H9 (cell line): ENCODE measurements at regions not wholly inside any gene's neighbourhood (a gene's known extent, or its start where the extent isn't known, plus 50 kb on each side); places are given as distances from the start of the nearest gene placed in this dataset.

Experiments
- DNase-seq: peaks from one replicate; pipeline ENCODE4 v3.0.0-alpha.2; 2017
- H2AFZ ChIP-seq: one replicate; pipeline ENCODE4 v1.6.1; 2013; ENCODE audit warnings: mild to moderate bottlenecking, low read length, control low read depth, moderate library complexity
- H2AK5ac ChIP-seq: 2 replicates; pipeline ENCODE4 v1.6.1; 2013; ENCODE audit warnings: low read length, control low read depth, mixed read lengths; ENCODE audit not compliant: insufficient read length
- H2BK120ac ChIP-seq: one replicate; pipeline ENCODE4 v1.6.1; 2013; ENCODE audit warnings: low read depth, mild to moderate bottlenecking, low read length, control low read depth, inconsistent platforms; ENCODE audit not compliant: poor library complexity, severe bottlenecking
- H2BK12ac ChIP-seq: 2 replicates; pipeline ENCODE4 v1.6.1; 2013; ENCODE audit warnings: low read length, control low read depth, mixed read lengths, low read depth; ENCODE audit not compliant: insufficient read length
- H2BK15ac ChIP-seq: 2 replicates; pipeline ENCODE4 v1.6.1; 2013; ENCODE audit warnings: low read depth, low read length, control low read depth
- H2BK20ac ChIP-seq: one replicate; pipeline ENCODE4 v1.6.1; 2013; ENCODE audit warnings: low read depth, mild to moderate bottlenecking, low read length, control low read depth, inconsistent platforms; ENCODE audit not compliant: poor library complexity, severe bottlenecking
- H2BK5ac ChIP-seq: 2 replicates; pipeline ENCODE4 v1.6.1; 2013; ENCODE audit warnings: low read length, control low read depth, mixed read lengths; ENCODE audit not compliant: insufficient read length
- H3K14ac ChIP-seq: 2 replicates; pipeline ENCODE4 v1.6.1; 2013; ENCODE audit warnings: low read length, control low read depth; ENCODE audit not compliant: insufficient read depth
- H3K18ac ChIP-seq: 2 replicates; pipeline ENCODE4 v1.6.1; 2013; ENCODE audit warnings: low read depth, mild to moderate bottlenecking, mixed read lengths, low read length, control low read depth; ENCODE audit not compliant: insufficient read length
- H3K23ac ChIP-seq: 2 replicates; pipeline ENCODE4 v1.6.1; 2013; ENCODE audit warnings: low read length, control low read depth, mixed read lengths, low read depth; ENCODE audit not compliant: insufficient read length
- H3K23me2 ChIP-seq: 2 replicates; pipeline ENCODE4 v1.6.1; 2013; ENCODE audit warnings: low read depth, mild to moderate bottlenecking, mixed read lengths, low read length, control low read depth; ENCODE audit not compliant: insufficient read length, poor library complexity, severe bottlenecking
- H3K27ac ChIP-seq: 2 replicates; pipeline ENCODE4 v1.5.1; 2013; ENCODE audit warnings: low read length, control low read depth, mixed read lengths, low read depth; ENCODE audit not compliant: insufficient read length
- H3K27me3 ChIP-seq: 2 replicates; pipeline ENCODE4 v1.6.1; 2013; ENCODE audit warnings: low read length, control low read depth, inconsistent platforms; ENCODE audit not compliant: insufficient read depth
- H3K4ac ChIP-seq: 2 replicates; pipeline ENCODE4 v1.6.1; 2013; ENCODE audit warnings: low read depth, mild to moderate bottlenecking, control low read depth, inconsistent platforms, low read length, moderate library complexity
- H3K4me1 ChIP-seq: 2 replicates; pipeline ENCODE4 v1.6.1; 2013; ENCODE audit warnings: low read length, control low read depth, inconsistent platforms; ENCODE audit not compliant: insufficient read depth
- H3K4me2 ChIP-seq: 2 replicates; pipeline ENCODE4 v1.6.1; 2013; ENCODE audit warnings: low read length, control low read depth, mixed read lengths; ENCODE audit not compliant: insufficient read length, insufficient read depth
- H3K56ac ChIP-seq: 2 replicates; pipeline ENCODE4 v1.6.1; 2013; ENCODE audit warnings: low read depth, mild to moderate bottlenecking, mixed read lengths, low read length, control low read depth; ENCODE audit not compliant: insufficient read length
- H3K79me1 ChIP-seq: 2 replicates; pipeline ENCODE4 v1.6.1; 2013; ENCODE audit warnings: low read depth, mild to moderate bottlenecking, moderate library complexity, low read length, control low read depth, inconsistent platforms; ENCODE audit not compliant: insufficient read depth, poor library complexity, severe bottlenecking
- H3K79me2 ChIP-seq: 2 replicates; pipeline ENCODE4 v1.6.1; 2013; ENCODE audit warnings: low read length, control low read depth, inconsistent platforms; ENCODE audit not compliant: insufficient read depth
- H3K9ac ChIP-seq: 2 replicates; pipeline ENCODE4 v1.6.1; 2013; ENCODE audit warnings: low read length, control low read depth, mixed read lengths; ENCODE audit not compliant: insufficient read length; ENCODE audit errors: extremely low read depth
- H3K9me3 ChIP-seq: one replicate; pipeline ENCODE4 v1.6.1; 2013; ENCODE audit warnings: low read depth, low read length, inconsistent platforms; ENCODE audit not compliant: control insufficient read depth
- H3T11ph ChIP-seq: one replicate; pipeline ENCODE4 v1.6.1; 2013; ENCODE audit warnings: mild to moderate bottlenecking, low read length, control low read depth, inconsistent platforms
- H4K20me1 ChIP-seq: one replicate; pipeline ENCODE4 v1.6.1; 2013; ENCODE audit not compliant: control insufficient read depth, insufficient read length, insufficient read depth
- H4K5ac ChIP-seq: 2 replicates; pipeline ENCODE4 v1.6.1; 2013; ENCODE audit warnings: low read depth, mild to moderate bottlenecking, mixed read lengths, low read length, control low read depth; ENCODE audit not compliant: insufficient read length
- H4K8ac ChIP-seq: replicated peaks from 2 replicates; pipeline ENCODE4 v1.6.1; 2013; ENCODE audit warnings: low read length, control low read depth, mixed read lengths, low read depth; ENCODE audit not compliant: insufficient read length
- H4K91ac ChIP-seq: 2 replicates; pipeline ENCODE4 v1.6.1; 2013; ENCODE audit warnings: low read depth, mild to moderate bottlenecking, moderate library complexity, mixed read lengths, low read length, control low read depth; ENCODE audit not compliant: insufficient read length
- H3K27ac Mint-ChIP-seq, 3 experiments: 2 replicates in 2 of 3; 3 replicates in 1 of 3; pipeline ENCODE4 v1.8.0; 2020 to 2021; ENCODE audit warnings: mixed read lengths in 3 of 3, mild to moderate bottlenecking in 1 of 3, moderate library complexity in 1 of 3
- H3K27me3 Mint-ChIP-seq: 2 replicates; pipeline ENCODE4 v1.8.0; 2021; ENCODE audit warnings: low read depth, mild to moderate bottlenecking, moderate library complexity, mixed read lengths
- H3K36me3 Mint-ChIP-seq, 3 experiments: 2 replicates in 2 of 3; 3 replicates in 1 of 3; pipeline ENCODE4 v1.8.0; 2020 to 2021; ENCODE audit warnings: low read depth in 3 of 3, mixed read lengths in 3 of 3; ENCODE audit not compliant: insufficient read depth in 1 of 3
- H3K4me1 Mint-ChIP-seq, 2 experiments: 2 replicates each; pipeline ENCODE4 v1.8.0; 2020; ENCODE audit warnings: mixed read lengths in 2 of 2
- H3K4me3 Mint-ChIP-seq, 2 experiments: 2 replicates in 1 of 2; 3 replicates in 1 of 2; pipeline ENCODE4 v1.8.0; 2020 to 2021; ENCODE audit warnings: mild to moderate bottlenecking in 2 of 2, mixed read lengths in 2 of 2, moderate library complexity in 1 of 2
- H3K9me3 Mint-ChIP-seq, 2 experiments: 2 replicates in 1 of 2; 3 replicates in 1 of 2; pipeline ENCODE4 v1.8.0; 2020; ENCODE audit warnings: mild to moderate bottlenecking in 2 of 2, mixed read lengths in 2 of 2, moderate library complexity in 1 of 2
- WGBS: extraction: QIAGEN DNeasy Blood & Tissue Kit; methylation state at CpG from one replicate; pipeline ENCODE4 v1.1.7; 2013; ENCODE audit warnings: missing lambda C conversion rate, low lambda C conversion rate, mixed read lengths; ENCODE audit not compliant: insufficient read length; ENCODE audit errors: extremely low coverage; 5-methylcytosine and 5-hydroxymethylcytosine counted together
- TF ChIP-seq, protein P1 (sequence below): fragments of 200-600 bp; sonication (generic); conservative IDR thresholded peaks from 3 replicates; pipeline ENCODE4 v1.8.0; 2021; ENCODE audit warnings: antibody characterized with exemption, mild to moderate bottlenecking

DNA sequence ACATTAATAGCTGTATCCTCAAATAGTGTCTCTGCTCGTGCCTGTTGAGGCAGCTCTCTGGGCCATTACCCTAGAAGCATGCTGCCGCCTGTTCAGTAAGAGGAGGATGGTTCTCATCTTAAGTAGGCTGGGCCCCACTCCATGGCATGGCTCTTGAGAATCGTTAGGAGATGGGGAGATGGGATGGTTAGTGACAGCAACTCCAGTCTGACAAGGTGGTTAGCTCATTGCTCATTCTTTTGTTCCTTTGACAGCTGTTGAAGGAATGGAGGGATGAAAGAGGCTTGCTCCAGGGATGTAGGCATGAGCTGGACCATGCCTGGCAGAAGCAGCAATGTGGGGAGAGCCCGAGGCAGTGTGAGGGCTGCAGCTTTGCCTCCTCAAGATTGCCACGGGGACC, 68.2 kb downstream of the MAP10 start:
- H3K4me2 ChIP-seq = no peak overlapping the region
- H3K23ac ChIP-seq = no peak overlapping the region

More for the DNA sequence above, 68.2 kb downstream of the MAP10 start:
- Mint-ChIP-seq H3K4me1 (no peaks in the 10 kb centered on the region), H3K4me3 (no peak overlapping the region), H3K9me3 (no peaks in the 10 kb centered on the region), H3K36me3 (no peaks in the 10 kb centered on the region), H3K27ac (no peak overlapping the region), H3K27me3 (peaks cover 1% of the 10 kb centered on the region; the same call in 1 of the 2 replicates)
- Histone ChIP-seq H4K8ac (no peak overlapping the region), H2BK15ac (no peak overlapping the region), H2AK5ac (no peak overlapping the region), H3K23me2 (no peaks in the 10 kb centered on the region), H2BK5ac (no peak overlapping the region), H3K27ac (no peak overlapping the region), H2AFZ (no peak overlapping the region), H3K18ac (no peak overlapping the region), H4K91ac (no peak overlapping the region), H2BK20ac (no peak overlapping the region), H4K20me1 (no peaks in the 10 kb centered on the region), H3K79me2 (no peaks in the 10 kb centered on the region), H2BK12ac (no peak overlapping the region), H4K5ac (no peak overlapping the region), H2BK120ac (no peak overlapping the region), H3K9ac (no peak overlapping the region), H3K56ac (no peak overlapping the region), H3K9me3 (no peaks in the 10 kb centered on the region), H3K79me1 (no peaks in the 10 kb centered on the region), H3K4ac (no peak overlapping the region), H3K14ac (no peak overlapping the region), H3K4me1 (no peaks in the 10 kb centered on the region), H3T11ph (no peak overlapping the region), H3K27me3 (no peaks in the 10 kb centered on the region)
- WGBS = no CpG with 5 or more reads among the region's 5 CpGs
- no peak for DNase-seq
- TF ChIP-seq, protein P1, sequence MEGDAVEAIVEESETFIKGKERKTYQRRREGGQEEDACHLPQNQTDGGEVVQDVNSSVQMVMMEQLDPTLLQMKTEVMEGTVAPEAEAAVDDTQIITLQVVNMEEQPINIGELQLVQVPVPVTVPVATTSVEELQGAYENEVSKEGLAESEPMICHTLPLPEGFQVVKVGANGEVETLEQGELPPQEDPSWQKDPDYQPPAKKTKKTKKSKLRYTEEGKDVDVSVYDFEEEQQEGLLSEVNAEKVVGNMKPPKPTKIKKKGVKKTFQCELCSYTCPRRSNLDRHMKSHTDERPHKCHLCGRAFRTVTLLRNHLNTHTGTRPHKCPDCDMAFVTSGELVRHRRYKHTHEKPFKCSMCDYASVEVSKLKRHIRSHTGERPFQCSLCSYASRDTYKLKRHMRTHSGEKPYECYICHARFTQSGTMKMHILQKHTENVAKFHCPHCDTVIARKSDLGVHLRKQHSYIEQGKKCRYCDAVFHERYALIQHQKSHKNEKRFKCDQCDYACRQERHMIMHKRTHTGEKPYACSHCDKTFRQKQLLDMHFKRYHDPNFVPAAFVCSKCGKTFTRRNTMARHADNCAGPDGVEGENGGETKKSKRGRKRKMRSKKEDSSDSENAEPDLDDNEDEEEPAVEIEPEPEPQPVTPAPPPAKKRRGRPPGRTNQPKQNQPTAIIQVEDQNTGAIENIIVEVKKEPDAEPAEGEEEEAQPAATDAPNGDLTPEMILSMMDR = no peak
